Nephron (organoid): ENCODE measurements at regions not wholly inside any gene's neighbourhood (a gene's known extent, or its start where the extent isn't known, plus 50 kb on each side); places are given as distances from the start of the nearest gene placed in this dataset.

Source experiments
- H3K27ac Mint-ChIP-seq, 3 experiments: 2 replicates each; pipeline ENCODE4 v1.8.0; 2020; ENCODE audit warnings: mixed read lengths in 3 of 3, mild to moderate bottlenecking in 2 of 3, moderate library complexity in 1 of 3
- H3K27me3 Mint-ChIP-seq: 2 replicates; pipeline ENCODE4 v1.8.0; 2021; ENCODE audit warnings: low read depth, mild to moderate bottlenecking, moderate library complexity, mixed read lengths
- H3K36me3 Mint-ChIP-seq: 2 replicates; pipeline ENCODE4 v1.8.0; 2020; ENCODE audit warnings: low read depth, mixed read lengths
- H3K4me1 Mint-ChIP-seq: 2 replicates; pipeline ENCODE4 v1.8.0; 2020; ENCODE audit warnings: mixed read lengths
- H3K4me3 Mint-ChIP-seq, 3 experiments: 2 replicates each; pipeline ENCODE4 v1.8.0; 2020; ENCODE audit warnings: mild to moderate bottlenecking in 3 of 3, mixed read lengths in 3 of 3, moderate library complexity in 2 of 3
- H3K9me3 Mint-ChIP-seq: 2 replicates; pipeline ENCODE4 v1.8.0; 2020; ENCODE audit warnings: mixed read lengths
- CTCF ChIP-seq, 3 experiments: fragments of 200-600 bp; sonication (generic); IDR thresholded peaks; one replicate each; pipeline ENCODE4 v1.5.0; 2021; ENCODE audit warnings: antibody characterized with exemption in 3 of 3; ENCODE audit not compliant: unreplicated experiment in 3 of 3

GRCh38 chr5:175354964-175355363 lies 89.0 kb downstream of the DRD1 start:
- TF ChIP-seq CTCF (IDR thresholded peaks at IDR 0.05; ENCODE audit: unreplicated experiment in 3 of 3): no peak
- Mint-ChIP-seq H3K36me3 (no peaks in the 10 kb centered on the region), H3K27ac (no peak overlapping the region), H3K9me3 (no peaks in the 10 kb centered on the region), H3K27me3 (peaks cover 13% of the 10 kb centered on the region), H3K4me1 (no peaks in the 10 kb centered on the region), H3K4me3 (no peak overlapping the region)

- Mint-ChIP-seq H3K27me3 (peaks cover 22% of the 10 kb centered on the region), H3K36me3 (no peaks in the 10 kb centered on the region), H3K27ac (no peak overlapping the region), H3K9me3 (no peaks in the 10 kb centered on the region), H3K4me1 (no peaks in the 10 kb centered on the region), H3K4me3 (no peak overlapping the region)
- TF ChIP-seq CTCF (IDR thresholded peaks at IDR 0.05; ENCODE audit: unreplicated experiment in 3 of 3): no peak
These were observed 90.1 kb downstream of the DRD1 start for GRCh38 chr5:175353926-175354325.

- peaks cover 29% of the 10 kb centered on the region for H3K27me3 Mint-ChIP-seq
- no peak overlapping the region for H3K27ac Mint-ChIP-seq
- TF ChIP-seq CTCF (IDR thresholded peaks at IDR 0.05; ENCODE audit: unreplicated experiment in 3 of 3): no peak
- no peak overlapping the region for H3K4me3 Mint-ChIP-seq
- H3K9me3 Mint-ChIP-seq: no peaks in the 10 kb centered on the region
- H3K36me3 Mint-ChIP-seq: no peaks in the 10 kb centered on the region
- no peaks in the 10 kb centered on the region for H3K4me1 Mint-ChIP-seq
These were observed 91.9 kb downstream of the DRD1 start for GRCh38 chr5:175351897-175352590.

- no peak overlapping the region for H3K27ac Mint-ChIP-seq
- peaks cover 36% of the 10 kb centered on the region for H3K27me3 Mint-ChIP-seq
- no peak overlapping the region for H3K4me3 Mint-ChIP-seq
- TF ChIP-seq CTCF (IDR thresholded peaks at IDR 0.05; ENCODE audit: unreplicated experiment in 3 of 3): no peak
- no peaks in the 10 kb centered on the region for H3K9me3 Mint-ChIP-seq
- H3K36me3 Mint-ChIP-seq: no peaks in the 10 kb centered on the region
- H3K4me1 Mint-ChIP-seq: no peaks in the 10 kb centered on the region
These were observed 92.9 kb downstream of the DRD1 start for GRCh38 chr5:175351126-175351525.

GRCh38 chr5:175347931-175348330 lies 96.1 kb downstream of the DRD1 start:
- TF ChIP-seq CTCF (IDR thresholded peaks at IDR 0.05; ENCODE audit: unreplicated experiment in 3 of 3): no peak
- Mint-ChIP-seq H3K27ac (no peak overlapping the region), H3K9me3 (no peaks in the 10 kb centered on the region), H3K4me3 (no peak overlapping the region), H3K4me1 (no peaks in the 10 kb centered on the region), H3K36me3 (no peaks in the 10 kb centered on the region), H3K27me3 (peaks cover 50% of the 10 kb centered on the region)

- H3K27me3 Mint-ChIP-seq: peaks cover 56% of the 10 kb centered on the region
- H3K4me1 Mint-ChIP-seq: no peaks in the 10 kb centered on the region
- no peak overlapping the region for H3K4me3 Mint-ChIP-seq
- no peaks in the 10 kb centered on the region for H3K9me3 Mint-ChIP-seq
- H3K36me3 Mint-ChIP-seq: no peaks in the 10 kb centered on the region
- no peak overlapping the region for H3K27ac Mint-ChIP-seq
- TF ChIP-seq CTCF (IDR thresholded peaks at IDR 0.05; ENCODE audit: unreplicated experiment in 3 of 3): no peak
These were observed 97.0 kb downstream of the DRD1 start for GRCh38 chr5:175347027-175347426.
